HuH-7 (cell line): ENCODE measurements at regions not wholly inside any gene's neighbourhood (a gene's known extent, or its start where the extent isn't known, plus 50 kb on each side); places are given as distances from the start of the nearest gene placed in this dataset.
A peak's percentile ranks its signal among the peaks of the same experiment; 100 is the strongest.

Source experiments
- DNase-seq: peaks from one replicate; pipeline ENCODE4 v3.0.0; 2011; ENCODE audit warnings: low spot score

GRCh38 chr4:64582492-64582891, 173.2 kb upstream of the TECRL start:
- no peak for DNase-seq

DNA sequence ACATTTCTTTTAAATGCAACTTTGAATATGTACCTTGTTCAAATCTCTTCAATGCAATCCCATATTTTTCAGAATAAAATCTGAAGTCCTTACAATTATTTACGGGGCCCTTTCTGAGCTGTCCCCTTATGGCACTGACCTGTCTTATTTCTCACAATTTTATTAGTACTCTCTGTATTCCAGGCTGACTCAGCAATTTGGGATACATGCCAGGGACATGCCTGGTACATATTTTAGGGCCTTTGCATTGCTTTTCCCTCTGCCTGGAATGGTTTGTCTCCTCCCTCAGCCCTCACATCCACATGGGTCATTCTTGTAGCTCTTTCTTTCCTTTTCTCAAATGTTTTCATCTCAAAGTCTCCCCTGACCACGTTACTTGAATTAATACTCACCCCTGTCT, 172.2 kb upstream of the TECRL start:
- DNase-seq: no peak

DNA sequence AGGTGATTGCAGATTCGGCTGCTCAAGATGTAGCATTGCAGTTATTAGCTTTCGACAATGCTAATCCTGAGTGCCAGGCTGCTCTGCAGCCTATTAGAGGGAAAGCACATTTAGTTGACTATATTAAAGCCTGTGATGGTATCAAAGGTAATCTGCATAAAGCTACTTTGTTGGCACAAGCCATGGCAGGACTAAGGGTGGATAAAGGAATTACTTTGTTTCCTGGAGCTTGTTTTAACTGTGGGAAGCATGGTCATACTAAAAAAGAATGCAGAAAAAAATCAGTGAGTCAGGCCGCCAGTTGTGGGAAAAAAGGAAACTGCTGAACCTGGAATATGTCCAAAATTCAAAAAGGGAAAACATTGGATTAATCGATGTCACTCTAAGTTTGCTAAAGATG, 154.9 kb upstream of the TECRL start:
- no peak for DNase-seq

DNA sequence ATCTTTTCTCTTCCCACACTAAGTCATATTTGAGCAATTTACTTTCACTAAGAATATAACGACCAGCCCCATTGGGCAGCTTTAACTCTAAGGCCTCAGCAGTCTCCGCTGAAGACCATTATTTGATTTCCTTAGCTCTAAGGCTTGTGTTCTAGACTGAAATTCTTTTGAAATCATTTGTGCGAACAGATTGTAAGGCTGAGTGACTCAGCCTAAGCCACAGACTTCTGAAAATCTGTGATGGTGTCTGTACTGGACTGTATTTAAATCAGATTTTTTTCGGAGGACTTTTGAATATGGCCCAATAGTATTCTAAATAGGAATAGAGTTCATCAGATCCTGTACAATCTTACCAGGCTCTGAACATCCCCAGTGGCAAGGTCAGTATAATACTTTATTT, 150.3 kb upstream of the TECRL start:
- no peak for DNase-seq

DNA sequence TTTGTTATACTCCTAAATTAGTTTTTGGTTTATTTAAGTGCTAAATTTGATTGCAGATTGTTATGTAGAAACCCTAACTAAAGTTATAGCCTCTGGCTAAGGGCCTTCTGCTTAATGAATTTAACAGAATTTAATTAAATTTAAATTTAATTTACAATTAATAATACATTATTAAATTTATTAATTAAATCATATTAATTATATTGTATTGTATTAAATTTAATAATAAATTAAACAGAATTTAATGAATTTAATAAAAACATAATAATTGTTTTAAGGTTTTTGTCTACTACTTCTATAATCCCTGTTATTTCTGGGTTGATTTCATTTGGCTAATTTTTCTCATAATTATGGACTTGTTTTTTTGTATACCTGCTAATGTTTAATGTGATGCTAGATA, 141.9 kb upstream of the TECRL start:
- no peak for DNase-seq

DNA sequence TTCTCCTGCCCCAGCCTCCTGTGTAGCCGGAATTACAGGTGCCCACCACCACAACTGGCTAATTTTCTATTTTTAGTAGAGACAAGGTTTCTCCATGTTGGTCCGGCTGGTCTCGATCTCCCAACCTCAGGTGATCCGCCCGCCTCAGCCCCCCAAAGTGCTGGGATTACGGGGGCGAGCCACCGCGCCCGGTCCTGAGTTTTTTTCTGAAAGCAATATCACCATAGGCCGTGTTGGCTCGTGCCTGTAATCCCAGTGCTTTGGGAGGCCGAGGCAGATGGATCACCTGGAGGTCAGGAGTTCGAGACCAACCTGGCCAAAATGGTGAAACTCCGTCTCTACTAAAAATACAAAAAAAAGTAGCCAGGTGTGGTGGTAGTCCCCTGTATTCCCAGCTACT, 136.3 kb upstream of the TECRL start:
- no peak for DNase-seq

- peak; percentile 22 for DNase-seq
Observed at GRCh38 chr4:64539234-64539849, 130.1 kb upstream of the TECRL start.

DNA sequence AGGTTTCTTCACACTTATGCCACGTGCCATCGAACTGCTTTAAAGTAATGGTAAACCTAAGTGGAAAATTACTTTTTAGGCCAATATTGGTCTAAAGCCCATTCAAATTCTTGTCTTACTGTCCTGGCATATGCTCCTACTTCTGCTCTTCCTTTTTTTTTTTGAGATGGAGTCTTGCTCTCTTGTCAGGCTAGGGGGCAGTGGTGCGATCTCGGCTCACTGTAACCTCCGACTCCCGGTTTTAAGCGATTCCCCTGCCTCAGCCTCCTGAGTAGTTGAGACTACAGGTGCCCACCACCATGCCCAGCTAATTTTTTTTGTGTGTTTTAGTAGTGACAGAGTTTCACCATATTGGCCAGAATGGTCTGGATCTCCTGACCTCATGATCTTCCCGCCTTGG, 129.0 kb upstream of the TECRL start:
- no peak for DNase-seq

GRCh38 chr4:64533637-64534036, 124.4 kb upstream of the TECRL start:
- no peak for DNase-seq

DNA sequence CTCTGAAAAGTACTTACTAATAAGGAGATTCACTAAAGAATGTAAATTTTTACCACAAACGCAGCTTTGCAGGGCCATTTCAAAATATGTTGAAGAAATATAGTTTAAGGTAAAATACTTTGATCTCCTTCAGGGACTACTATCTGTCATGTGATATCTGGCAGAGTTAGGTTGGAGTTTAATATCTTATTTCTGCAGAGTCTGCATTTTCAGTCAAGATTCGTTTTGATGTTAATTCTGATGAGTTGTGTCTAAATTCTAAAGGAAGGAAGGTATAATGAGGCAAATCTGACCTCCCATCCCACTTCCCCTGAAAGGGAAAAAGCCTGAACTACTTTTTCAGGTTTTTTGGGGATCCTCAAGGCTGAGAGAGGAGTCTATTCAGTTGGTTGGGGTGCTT, 123.9 kb upstream of the TECRL start:
- no peak for DNase-seq

DNA sequence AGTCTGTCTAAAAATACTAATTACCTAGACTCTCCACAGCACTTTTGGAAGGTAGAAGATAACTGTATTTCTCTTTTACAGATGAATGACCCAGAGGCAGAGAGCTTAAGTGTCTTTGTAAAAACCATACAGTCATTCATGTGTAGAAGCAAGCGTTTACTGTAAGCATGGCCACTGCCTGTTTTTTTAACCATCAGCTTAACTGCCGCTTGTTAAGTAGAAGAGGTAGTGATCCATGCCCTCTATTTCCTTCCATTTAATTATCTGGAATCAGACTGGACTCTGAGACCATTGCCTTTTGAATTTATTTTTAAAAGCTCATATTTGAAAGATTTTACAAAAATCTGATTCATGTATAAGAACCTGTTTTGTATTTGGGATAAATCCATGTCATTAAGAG, 111.2 kb upstream of the TECRL start:
- no peak for DNase-seq

DNA sequence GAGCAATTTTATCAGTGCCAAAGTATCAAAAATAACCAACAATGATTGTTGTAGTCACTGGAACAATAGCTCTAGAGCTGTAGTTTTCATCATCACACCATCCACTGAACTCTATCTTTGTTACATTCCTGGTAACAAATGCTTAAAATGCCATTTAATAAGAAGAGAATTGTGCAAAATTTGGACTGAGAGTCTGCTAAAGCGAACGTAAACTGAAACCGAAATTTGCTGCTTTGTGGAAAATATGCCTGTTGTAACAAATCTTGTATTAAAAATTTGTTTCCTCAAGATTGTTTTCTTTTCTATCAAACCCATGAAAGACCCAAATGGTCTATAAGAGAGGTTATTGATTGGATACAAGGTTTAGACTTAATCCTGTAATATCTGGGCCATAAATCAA, 109.3 kb upstream of the TECRL start:
- no peak for DNase-seq

- DNase-seq: no peak
Observed at GRCh38 chr4:64516176-64516575, 106.9 kb upstream of the TECRL start.

DNA sequence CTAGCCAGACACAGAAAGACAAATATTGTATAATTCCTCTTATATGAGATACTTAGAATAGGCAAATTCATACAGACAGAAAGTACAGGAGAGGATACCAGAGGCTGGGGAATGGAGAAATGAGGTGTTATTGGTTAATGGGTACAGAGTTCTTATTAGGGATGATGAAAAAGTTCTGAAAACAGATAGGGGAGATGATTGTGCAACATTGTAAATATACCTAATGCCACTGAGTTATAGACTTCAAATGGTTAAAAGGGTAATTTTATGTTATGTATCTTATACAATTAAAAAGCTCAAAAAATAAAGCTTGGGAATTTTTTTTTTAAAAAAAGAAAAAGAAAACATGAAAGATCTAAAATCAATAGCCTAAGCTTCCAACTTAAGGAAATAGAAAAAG, 98.8 kb upstream of the TECRL start:
- DNase-seq: no peak

DNA sequence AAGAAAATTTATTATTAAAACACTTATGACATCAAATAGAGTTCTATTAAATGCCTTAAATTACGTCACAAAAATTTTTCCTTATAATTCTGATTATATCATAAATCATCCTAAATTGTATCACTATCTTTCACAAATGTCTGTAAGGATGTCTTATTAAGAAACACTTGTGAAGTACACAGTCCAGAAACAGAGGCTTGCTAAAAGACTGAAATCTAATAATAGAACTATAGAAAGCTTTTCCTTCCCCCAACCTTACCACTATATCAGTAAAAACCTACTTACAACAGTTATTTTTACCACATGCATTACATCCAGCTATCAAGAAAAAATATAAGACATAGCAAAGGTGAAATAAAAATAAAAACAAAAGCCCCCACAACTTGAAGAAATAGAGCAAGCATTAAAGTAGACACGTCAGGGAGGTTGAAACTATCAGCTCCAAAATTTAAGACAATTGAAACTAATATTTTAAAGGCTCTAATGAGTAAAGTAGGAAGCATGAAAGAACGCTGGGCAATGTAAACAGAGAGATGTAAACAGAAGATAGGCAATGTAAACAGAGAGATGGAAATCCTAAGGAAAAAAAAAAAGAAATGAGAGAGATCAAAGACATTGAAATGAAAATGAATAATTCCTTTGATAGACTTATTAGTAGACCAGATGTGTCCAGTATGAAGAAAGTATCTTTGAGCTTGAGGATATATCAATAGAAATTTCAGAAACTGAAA, 94.9 kb upstream of the TECRL start:
- no peak for DNase-seq

- no peak for DNase-seq
Observed at GRCh38 chr4:64503416-64503815, 94.2 kb upstream of the TECRL start.

DNA sequence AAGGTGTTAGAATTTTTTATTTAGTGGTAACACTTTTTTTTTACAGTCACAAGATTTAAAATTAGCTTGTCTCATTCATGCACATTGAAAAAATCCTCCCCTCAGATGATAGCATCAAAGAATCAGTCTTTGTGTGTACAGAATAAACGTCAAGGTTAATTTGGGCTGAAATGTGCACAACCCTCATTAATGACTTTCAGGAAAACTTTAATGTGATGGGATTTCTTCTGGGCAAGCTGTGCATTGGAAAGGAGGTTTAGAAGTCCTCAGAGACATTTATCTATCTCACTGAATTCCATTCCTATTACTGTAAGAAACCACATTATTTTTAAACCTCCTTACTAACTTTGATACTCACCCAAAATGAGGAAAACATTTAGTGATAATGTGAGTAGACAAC, 88.2 kb upstream of the TECRL start:
- DNase-seq: no peak

- DNase-seq: no peak
Observed at GRCh38 chr4:64495946-64496345, 86.7 kb upstream of the TECRL start.

GRCh38 chr4:64489628-64490027, 80.4 kb upstream of the TECRL start:
- no peak for DNase-seq

DNA sequence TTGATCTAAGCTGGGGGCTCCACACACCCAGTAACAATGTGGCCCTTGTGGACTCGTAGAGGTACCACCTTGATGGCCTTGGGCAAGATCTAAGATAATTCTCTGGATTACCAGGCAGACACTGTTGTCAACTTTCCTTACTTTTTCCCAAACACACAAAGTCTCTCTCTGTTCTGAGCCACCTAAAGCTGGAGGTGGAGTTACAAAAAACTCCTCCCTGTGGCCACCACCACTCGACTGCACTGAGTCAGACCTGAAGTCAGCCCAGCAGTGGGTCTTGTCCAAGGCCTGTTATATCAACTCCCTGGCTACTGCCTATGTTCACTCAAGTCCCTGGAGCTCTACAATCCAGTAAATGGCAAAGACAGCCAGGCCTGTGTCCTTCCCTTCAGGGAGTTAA, 70.1 kb upstream of the TECRL start:
- DNase-seq: no peak

DNA sequence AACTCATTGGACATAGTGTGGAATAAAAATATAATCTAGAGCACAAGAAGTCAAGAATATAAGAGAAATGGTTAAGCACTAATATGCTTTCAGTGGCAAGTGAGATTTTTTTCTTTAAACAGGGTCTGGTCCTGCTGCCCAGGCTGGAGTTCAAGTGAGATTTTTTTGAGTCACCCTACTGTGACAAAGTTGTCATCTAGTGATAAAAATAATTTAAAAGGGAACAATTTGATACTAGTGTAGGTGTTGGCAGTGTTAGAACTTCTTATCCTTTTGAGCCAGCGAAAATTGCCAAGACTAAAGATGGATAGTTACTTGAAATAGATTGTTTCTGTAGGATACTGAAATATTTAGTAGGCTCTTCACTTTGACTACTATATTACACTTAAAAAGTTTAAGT, 67.9 kb upstream of the TECRL start:
- DNase-seq: no peak

DNA sequence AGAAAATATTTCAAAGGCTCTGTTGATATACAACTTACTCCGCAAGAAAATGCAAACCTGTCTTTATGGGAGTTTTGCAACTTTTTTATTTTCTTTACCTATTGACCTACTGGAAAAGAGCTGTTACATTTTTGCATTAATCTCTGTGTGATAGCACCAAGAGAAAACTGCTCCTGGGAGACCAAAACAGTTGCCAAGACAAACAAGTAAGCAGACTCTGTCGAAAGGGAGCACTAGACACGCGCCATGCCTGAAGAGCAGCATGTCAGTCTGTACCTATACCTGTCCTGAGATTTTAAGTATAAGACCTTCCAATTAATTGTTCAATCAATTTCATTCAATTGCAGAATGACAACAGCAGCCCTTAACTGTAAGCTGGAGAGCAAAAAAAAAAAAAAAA, 56.0 kb upstream of the TECRL start:
- no peak for DNase-seq

GRCh38 chr4:64464581-64464980, 55.3 kb upstream of the TECRL start:
- DNase-seq: no peak
